Endothelial cell of umbilical vein (primary cell): ENCODE measurements at regions not wholly inside any gene's neighbourhood (a gene's known extent, or its start where the extent isn't known, plus 50 kb on each side); places are given as distances from the start of the nearest gene placed in this dataset.
"Not testable (repeated sequence)": the region's sequence is repeated elsewhere in the genome, so short reads cannot be mapped to it uniquely, and the experiment has no call there.

ENCODE experiments used
- BruUV-seq: library from RNA; stranded (reverse); fragments of 400-500 nt; replicated peaks from 2 replicates; lab custom pipeline; 2021; lab: Mats Ljungman, UMichigan
- CTCF ChIA-PET: fragments of 300-600, 350-600 bp; sonication (Branson Sonifier 250); formaldehyde crosslinking; loops from one replicate; lab custom pipeline; 2021; ENCODE audit warnings: antibody characterized with exemption, inconsistent platforms; lab: Charles Lee
- POLR2A ChIA-PET: fragments of 300-600, 350-600 bp; sonication (Branson Sonifier 250); formaldehyde crosslinking; loops from one replicate; lab custom pipeline; 2021; ENCODE audit warnings: antibody characterized with exemption, inconsistent platforms; lab: Charles Lee
- DNase-seq: peaks from one replicate; pipeline ENCODE4 v3.0.0-alpha.2; 2011; ENCODE audit warnings: low read depth, low spot score
- FAIRE-seq: peaks from 2 replicates; lab custom pipeline; 2011; peaks lifted over from hg19 to GRCh38; lab: Jason Lieb, UNC
- H2AFZ ChIP-seq: 2 replicates; pipeline ENCODE4 v1.6.0; 2012; ENCODE audit warnings: low read depth, low read length, control low read depth, inconsistent platforms
- H3K27ac ChIP-seq: 2 replicates; pipeline ENCODE4 v1.5.1; 2011; ENCODE audit warnings: low read depth, mild to moderate bottlenecking, control low read depth, low read length, moderate library complexity; ENCODE audit not compliant: insufficient read depth
- H3K27me3 ChIP-seq, 2 experiments: 2 replicates each; pipeline versions ENCODE4 v1.6.0 to v1.6.1; 2011; ENCODE audit warnings: low read length in 2 of 2, mixed read lengths in 1 of 2; ENCODE audit not compliant: control insufficient read depth in 2 of 2, insufficient read depth in 2 of 2
- H3K36me3 ChIP-seq, 2 experiments: 2 replicates in 1 of 2; 3 replicates in 1 of 2; pipeline ENCODE4 v1.5.1; 2011; ENCODE audit warnings: low read length in 2 of 2, mild to moderate bottlenecking in 1 of 2, moderate library complexity in 1 of 2; ENCODE audit not compliant: control insufficient read depth in 2 of 2, insufficient read depth in 2 of 2; ENCODE audit errors: extremely low read depth in 1 of 2
- H3K4me1 ChIP-seq: 3 replicates; pipeline ENCODE4 v1.5.1; 2011; ENCODE audit warnings: mild to moderate bottlenecking, low read length; ENCODE audit not compliant: control insufficient read depth, insufficient read depth; ENCODE audit errors: extremely low read depth
- H3K4me2 ChIP-seq: 2 replicates; pipeline ENCODE4 v1.6.1; 2011; ENCODE audit warnings: low read length, control low read depth, mixed read lengths; ENCODE audit not compliant: insufficient read depth
- H3K4me3 ChIP-seq, 3 experiments: fragments of 200-600 bp in 1 of 3; sonication (generic), shearing (Covaris generic) in 1 of 3; replicated peaks in 1 of 3; 2 replicates each; pipeline ENCODE4 v1.5.1; 2011 to 2016; ENCODE audit warnings: control low read depth in 3 of 3, low read length in 3 of 3, mild to moderate bottlenecking in 2 of 3, inconsistent platforms in 1 of 3, low read depth in 1 of 3, moderate library complexity in 1 of 3; ENCODE audit not compliant: insufficient read depth in 1 of 3
- H3K79me2 ChIP-seq: 2 replicates; pipeline ENCODE4 v1.6.0; 2012; ENCODE audit warnings: low read length, inconsistent platforms; ENCODE audit not compliant: control insufficient read depth, insufficient read depth
- H3K9ac ChIP-seq: replicated peaks from 2 replicates; pipeline ENCODE3; 2011; ENCODE audit warnings: low read length, control low read depth; ENCODE audit not compliant: insufficient read depth; ENCODE audit errors: extremely low read depth
- H3K9me1 ChIP-seq: replicated peaks from 3 replicates; pipeline ENCODE4 v1.6.0; 2011; ENCODE audit warnings: mild to moderate bottlenecking, low read length; ENCODE audit not compliant: control insufficient read depth, insufficient read depth; ENCODE audit errors: extremely low read depth
- H3K9me3 ChIP-seq: replicated peaks from 2 replicates; pipeline ENCODE4 v1.5.1; 2012; ENCODE audit warnings: low read length, inconsistent platforms; ENCODE audit not compliant: control insufficient read depth, insufficient read depth
- H4K20me1 ChIP-seq: replicated peaks from 2 replicates; pipeline ENCODE3; 2011; ENCODE audit warnings: mild to moderate bottlenecking, low read length; ENCODE audit not compliant: control insufficient read depth, insufficient read depth; ENCODE audit errors: extremely low read depth
- CTCF ChIP-seq, 2 donors: IDR thresholded peaks; 1 replicate in 1 of 2; 2 replicates in 1 of 2; pipeline ENCODE4 v1.5.1; 2011; ENCODE audit warnings: low read length in 2 of 2, mild to moderate bottlenecking in 2 of 2, moderate library complexity in 2 of 2, control low read depth in 1 of 2, inconsistent platforms in 1 of 2, low read depth in 1 of 2; ENCODE audit not compliant: insufficient read depth in 1 of 2; ENCODE audit errors: extremely low read depth in 1 of 2
- EZH2 ChIP-seq: IDR thresholded peaks from 2 replicates; pipeline ENCODE4 v1.6.1; 2012; ENCODE audit warnings: borderline replicate concordance, low read depth, mild to moderate bottlenecking, moderate library complexity, low read length, inconsistent platforms; ENCODE audit not compliant: severe bottlenecking
- FOS ChIP-seq: IDR thresholded peaks from 2 replicates; pipeline ENCODE4 v1.6.1; 2011; ENCODE audit warnings: mild to moderate bottlenecking, low read length, moderate library complexity, borderline replicate concordance; ENCODE audit not compliant: insufficient read depth
- GATA2 ChIP-seq: IDR thresholded peaks from 2 replicates; pipeline ENCODE4 v1.7.0; 2011; ENCODE audit warnings: low read depth, mild to moderate bottlenecking, moderate library complexity, mixed read lengths, low read length; ENCODE audit not compliant: insufficient read length, insufficient read depth
- JUN ChIP-seq: IDR thresholded peaks from 2 replicates; pipeline ENCODE4 v1.6.1; 2011; ENCODE audit warnings: borderline replicate concordance, low read depth; ENCODE audit not compliant: insufficient read length, insufficient read depth
- MYC ChIP-seq: IDR thresholded peaks from one replicate; pipeline ENCODE4 v1.6.1; 2011; ENCODE audit warnings: mild to moderate bottlenecking, low read depth, low read length
- POLR2A ChIP-seq: IDR thresholded peaks from 2 replicates; pipeline ENCODE4 v1.6.1; 2012; ENCODE audit warnings: low read depth, mild to moderate bottlenecking, control low read depth, low read length
- POLR2AphosphoS5 ChIP-seq: IDR thresholded peaks from 2 replicates; pipeline ENCODE4 v1.6.1; 2012; ENCODE audit warnings: low read depth, mild to moderate bottlenecking, control low read depth, low read length, moderate library complexity; ENCODE audit not compliant: insufficient read depth
- dilution Hi-C: fragments of 300-500 bp; cut with MboI; formaldehyde crosslinking; loops from one replicate; pipeline ENCODE4 v1.15.0; 2019; ENCODE audit warnings: low sequenced_read_pairs; ENCODE audit not compliant: extremely low pct_ligation_motif_present
- intact Hi-C: fragments of 100-400 bp; cut with micrococcal nuclease; formaldehyde crosslinking; loops from one replicate; pipeline ENCODE4 v1.10.0; 2022
- TF ChIP-seq, protein P1 (sequence below): IDR thresholded peaks from 2 replicates; pipeline ENCODE4 v1.6.1; 2011; ENCODE audit not compliant: insufficient read depth, insufficient read length

GRCh38 chr7:3143869-3144775 is 100.5 kb upstream of the CARD11 start:
- FAIRE-seq (no peak), DNase-seq (no peak)
- H3K9ac ChIP-seq: no peak overlapping the region
- H3K9me1 ChIP-seq: no peaks in the 10 kb centered on the region
- H3K4me1 ChIP-seq: no peaks in the 10 kb centered on the region
- POLR2A ChIA-PET: no interaction called here
- no peak for TF ChIP-seq GATA2
- no peak for TF ChIP-seq POLR2AphosphoS5
- TF ChIP-seq CTCF (IDR thresholded peaks at IDR 0.05; ENCODE audit: extremely low read depth in 1 of 2, insufficient read depth in 1 of 2, low read depth in 1 of 2, low read length in 2 of 2): no peak
- no peak for TF ChIP-seq POLR2A
- TF ChIP-seq JUN: no peak
- no peak for TF ChIP-seq MYC
- no peak for TF ChIP-seq FOS
- no peak for TF ChIP-seq EZH2
- TF ChIP-seq, protein P1, sequence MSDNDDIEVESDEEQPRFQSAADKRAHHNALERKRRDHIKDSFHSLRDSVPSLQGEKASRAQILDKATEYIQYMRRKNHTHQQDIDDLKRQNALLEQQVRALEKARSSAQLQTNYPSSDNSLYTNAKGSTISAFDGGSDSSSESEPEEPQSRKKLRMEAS: no peak
- no peaks in the 10 kb centered on the region for H3K36me3 ChIP-seq
- H2AFZ ChIP-seq: no peak overlapping the region
- no peaks in the 10 kb centered on the region for H3K9me3 ChIP-seq
- no peaks in the 10 kb centered on the region for H4K20me1 ChIP-seq
- intact Hi-C loops (no loop called here), dilution Hi-C loops (no loop called here)
- no peak overlapping the region for H3K4me2 ChIP-seq
- no peak overlapping the region for H3K27ac ChIP-seq
- no peaks in the 10 kb centered on the region for H3K79me2 ChIP-seq
- CTCF ChIA-PET: interaction anchor here (0.5 to 0.7 kb wide), 2 partner anchors 108 to 1044 kb away, joined by 3 read pairs; no protein-coding TSS in a partner anchor
- BruUV-seq: no TSS peak
- no peak overlapping the region for H3K4me3 ChIP-seq
- H3K27me3 ChIP-seq: peaks cover 2% of the 10 kb centered on the region in 2 experiments

DNA sequence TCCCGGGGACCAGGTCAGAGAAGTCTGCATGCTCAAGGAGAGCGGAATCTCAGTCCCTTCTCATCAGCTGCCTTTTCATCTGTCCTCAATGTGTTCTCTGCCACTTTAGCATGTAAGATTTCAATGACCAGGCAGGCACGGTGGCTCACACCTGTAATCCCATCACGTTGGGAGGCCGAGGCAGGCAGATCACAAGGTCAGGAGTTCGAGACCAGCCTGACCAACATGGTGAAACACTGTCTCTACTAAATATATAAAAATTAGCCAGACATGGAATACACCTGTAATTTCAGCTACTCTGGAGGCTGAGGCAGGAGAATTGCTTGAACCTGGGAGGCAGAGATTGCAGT is 101.1 kb upstream of the CARD11 start:
- H3K4me1 ChIP-seq, POLR2A ChIA-PET, H3K36me3 ChIP-seq, BruUV-seq, H3K27me3 ChIP-seq, H3K9me1 ChIP-seq, H3K9me3 ChIP-seq, dilution Hi-C loops, intact Hi-C loops, H4K20me1 ChIP-seq, DNase-seq, H3K4me3 ChIP-seq, H3K4me2 ChIP-seq, H3K79me2 ChIP-seq, H3K9ac ChIP-seq, H3K27ac ChIP-seq, H2AFZ ChIP-seq, FAIRE-seq: not testable (repeated sequence)
- CTCF ChIA-PET: interaction anchor here (0.5 kb wide), 1 partner anchor 107 kb away, joined by 3 read pairs; no protein-coding TSS in a partner anchor
